Right forelimb (tissue), 1 donor: ENCODE measurements at regions not wholly inside any gene's neighbourhood (a gene's known extent, or its start where the extent isn't known, plus 50 kb on each side); places are given as distances from the start of the nearest gene placed in this dataset.
"Not testable (repeated sequence)": the region's sequence is repeated elsewhere in the genome, so short reads cannot be mapped to it uniquely, and the experiment has no call there.

Source experiments
- DNase-seq: peaks from one replicate; pipeline ENCODE4 v3.0.0-alpha.2; 2018

GRCh38 chr4:116272336-116272735 lies 813.0 kb downstream of the TRAM1L1 start:
- no peak for DNase-seq

DNA sequence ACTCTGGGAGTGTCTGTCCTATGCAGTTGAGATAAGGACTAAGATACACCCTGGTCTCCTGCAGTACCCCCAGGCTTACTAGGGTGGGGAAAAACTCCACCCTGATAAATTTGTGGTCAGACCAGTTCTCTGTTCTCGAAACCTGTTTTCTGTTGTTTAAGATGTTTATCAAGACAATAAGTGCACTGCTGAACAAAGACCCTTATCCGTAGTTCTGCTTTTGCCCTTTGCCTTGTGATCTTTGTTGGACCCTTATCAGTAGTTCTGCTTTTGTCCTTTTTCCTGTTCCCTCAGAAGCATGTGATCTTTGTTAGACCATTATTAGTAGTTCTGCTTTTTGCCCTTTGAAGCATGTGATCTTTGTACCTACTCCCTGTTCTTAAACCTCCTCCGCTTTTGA lies 824.4 kb downstream of the TRAM1L1 start:
- not testable (repeated sequence) for DNase-seq

DNA sequence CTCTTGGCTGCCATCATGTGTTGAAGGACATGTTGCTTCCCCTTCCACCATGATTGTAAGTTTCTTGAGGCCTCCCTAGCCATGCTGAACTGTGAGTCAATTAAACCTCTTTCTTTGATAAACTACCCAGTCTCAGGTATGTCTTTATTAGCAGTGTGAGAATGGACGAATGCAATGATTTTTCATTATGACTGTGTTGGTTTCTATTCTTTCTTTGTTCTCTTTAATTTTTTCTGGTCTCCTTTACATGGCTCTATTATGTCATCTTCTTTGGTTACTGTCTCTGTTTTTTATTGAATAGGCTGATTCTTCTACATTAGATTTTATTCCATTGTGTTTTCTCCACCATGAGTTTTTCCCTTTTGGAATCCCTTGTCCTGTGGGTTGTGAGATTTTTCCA lies 840.6 kb downstream of the TRAM1L1 start:
- DNase-seq: no peak

DNA sequence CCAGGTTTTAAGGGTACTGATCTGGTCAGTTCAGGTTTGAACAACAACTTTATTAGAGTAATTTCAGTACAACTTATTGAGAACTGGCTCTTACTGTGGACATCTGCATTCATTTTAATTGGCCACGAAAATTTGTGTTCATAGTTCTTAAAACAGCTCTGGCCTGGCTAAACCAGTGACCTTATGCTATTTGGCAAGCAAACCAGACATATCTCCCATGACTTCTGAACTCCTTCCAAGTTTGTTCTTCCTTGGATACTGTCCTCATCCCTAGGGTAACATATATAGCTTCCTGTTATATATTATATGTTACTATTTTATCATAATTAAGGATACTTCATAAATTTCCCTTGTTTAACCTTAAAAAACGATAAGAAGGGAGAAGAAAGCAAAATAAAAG lies 841.9 kb downstream of the TRAM1L1 start:
- DNase-seq: no peak

DNA sequence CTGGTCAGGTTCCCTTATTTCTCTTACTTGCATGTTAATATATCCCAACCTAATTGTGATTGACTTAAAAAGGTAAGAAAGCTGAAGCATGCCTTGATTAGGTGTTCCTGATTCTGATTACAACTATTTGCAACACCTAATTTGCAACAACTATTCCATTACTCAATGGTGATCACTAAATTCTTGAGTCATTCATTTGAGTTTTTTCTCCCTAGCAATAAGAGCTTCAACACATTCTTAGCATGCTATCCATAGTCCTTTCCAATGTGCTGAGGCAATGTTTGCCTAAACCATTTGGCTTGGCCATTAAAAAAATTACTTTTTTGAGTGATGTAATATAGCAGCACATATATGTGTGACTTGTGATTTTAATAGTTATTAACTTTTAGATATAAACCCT lies 851.4 kb downstream of the TRAM1L1 start:
- no peak for DNase-seq

DNA sequence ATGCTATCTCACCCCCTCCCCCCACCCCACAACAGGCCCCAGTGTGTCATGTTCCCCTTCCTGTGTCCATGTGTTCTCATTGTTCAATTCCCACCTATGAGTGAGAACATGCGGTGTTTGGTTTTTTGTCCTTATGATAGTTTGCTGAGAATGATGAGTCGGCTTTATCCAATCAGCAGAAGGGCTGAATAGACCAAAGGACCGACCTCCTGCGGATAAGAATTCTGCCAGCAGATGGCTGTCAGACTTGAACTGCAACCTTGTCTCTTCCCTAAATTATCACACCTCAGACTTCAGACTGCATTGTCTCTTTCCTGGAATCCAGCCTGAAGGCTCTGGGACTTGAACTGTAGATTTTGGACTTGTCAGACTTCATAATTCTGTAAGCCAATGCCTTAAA lies 853.4 kb downstream of the TRAM1L1 start:
- not testable (repeated sequence) for DNase-seq

GRCh38 chr4:116229420-116229819 lies 856.0 kb downstream of the TRAM1L1 start:
- no peak for DNase-seq

GRCh38 chr4:116223040-116223732 lies 862.2 kb downstream of the TRAM1L1 start:
- DNase-seq: no peak

DNA sequence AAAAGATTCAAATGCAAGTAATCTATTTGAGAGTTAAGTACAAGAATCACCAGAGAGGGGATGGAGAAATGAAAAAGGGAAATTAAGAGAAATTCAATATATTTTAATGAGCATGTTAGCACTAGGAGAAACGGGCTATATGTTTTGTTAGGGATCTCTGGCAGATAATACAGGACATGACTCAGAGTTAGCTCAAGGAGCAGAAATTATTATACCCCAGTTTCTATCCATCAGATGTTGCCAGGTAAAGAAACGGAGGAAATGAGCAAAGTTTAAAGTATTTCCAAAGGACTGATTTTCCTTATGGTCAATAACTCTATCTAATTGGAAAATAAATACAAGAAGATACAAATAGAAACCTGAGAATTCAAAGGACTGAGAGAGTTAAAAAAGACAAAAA lies 867.6 kb downstream of the TRAM1L1 start:
- DNase-seq: no peak

DNA sequence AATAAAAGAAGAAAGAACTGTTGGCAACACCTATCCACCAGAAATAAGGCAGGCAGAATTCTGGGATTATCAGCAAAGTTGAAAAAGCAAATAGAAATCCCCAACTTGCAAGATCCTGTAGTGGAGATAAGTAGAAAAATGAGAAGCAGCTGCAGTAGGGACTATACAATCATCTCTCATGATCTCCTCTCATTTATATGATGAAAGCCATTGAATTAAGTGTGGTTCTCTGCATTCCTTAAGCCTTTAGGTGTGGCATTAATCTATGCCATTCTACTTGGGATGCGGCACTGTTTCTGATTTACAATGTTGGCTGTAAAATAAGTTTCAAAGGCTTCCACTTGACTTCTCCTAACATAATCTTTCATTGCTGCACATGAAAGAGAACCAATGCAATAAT lies 869.8 kb downstream of the TRAM1L1 start:
- DNase-seq: no peak

- DNase-seq: no peak
These were observed 882.9 kb downstream of the TRAM1L1 start for GRCh38 chr4:116202524-116202923.

GRCh38 chr4:116197317-116197809 lies 888.0 kb downstream of the TRAM1L1 start:
- DNase-seq: no peak

DNA sequence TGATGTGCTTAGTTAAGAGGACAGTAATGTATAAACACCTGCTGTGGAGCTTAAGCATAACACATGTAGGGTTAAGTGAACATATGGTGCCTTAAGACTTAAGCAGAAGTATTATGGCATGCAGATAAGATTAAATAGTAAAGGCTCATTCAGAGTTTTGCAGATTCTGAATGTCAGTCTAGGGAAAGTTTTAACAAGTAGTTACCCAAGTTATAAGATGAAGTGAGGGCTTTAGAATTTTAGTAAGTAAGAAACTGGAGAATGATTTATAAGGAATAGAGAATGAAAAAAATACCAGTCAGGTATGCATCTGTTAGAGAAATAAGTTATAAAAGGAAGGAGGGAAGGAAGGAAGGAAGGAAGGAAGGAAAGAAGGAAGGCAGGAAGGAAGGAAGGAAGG lies 902.1 kb downstream of the TRAM1L1 start:
- no peak for DNase-seq

DNA sequence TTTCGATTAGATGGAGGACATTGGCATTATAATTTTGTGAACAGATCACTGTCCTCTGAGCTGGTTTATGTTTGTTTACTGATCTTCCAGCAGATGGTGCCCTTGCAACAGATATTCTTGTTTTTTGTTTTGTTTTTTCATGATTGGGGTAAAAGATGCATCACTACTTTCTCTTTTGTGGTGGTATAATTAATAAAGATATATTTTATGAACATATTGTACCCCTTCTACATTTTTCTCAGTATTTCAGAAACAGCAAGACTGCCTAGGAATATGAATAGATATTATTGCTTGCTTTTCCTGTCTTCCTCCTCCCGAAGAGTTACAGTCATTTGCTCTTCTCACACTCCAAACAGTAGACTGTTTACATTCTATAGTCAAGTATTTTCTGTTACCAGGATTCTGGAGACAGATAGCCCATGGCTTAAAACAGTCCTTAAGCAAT lies 905.2 kb downstream of the TRAM1L1 start:
- no peak for DNase-seq

DNA sequence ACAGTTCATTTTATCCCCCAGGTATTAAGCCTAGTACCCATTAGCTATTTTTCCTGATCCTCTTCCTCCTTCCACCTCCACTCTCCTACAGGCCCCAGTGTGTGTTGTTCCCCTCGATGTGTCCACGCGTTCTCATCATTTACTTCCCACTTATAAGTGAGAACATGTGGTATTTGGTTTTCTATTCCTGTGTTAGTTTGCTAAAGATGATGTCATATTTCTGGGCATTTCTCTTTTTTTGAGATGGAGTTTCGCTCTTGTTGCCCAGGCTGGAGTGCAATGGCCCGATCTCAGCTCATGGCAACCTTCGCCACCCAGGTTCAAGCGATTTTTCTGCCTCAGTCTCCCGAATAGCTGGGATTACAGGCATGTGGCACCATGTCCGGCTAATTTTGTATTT lies 934.0 kb downstream of the TRAM1L1 start:
- DNase-seq: not testable (repeated sequence)

- no peak for DNase-seq
These were observed 935.2 kb downstream of the TRAM1L1 start for GRCh38 chr4:116150152-116150551.

GRCh38 chr4:116143198-116143597 lies 942.2 kb downstream of the TRAM1L1 start:
- DNase-seq: no peak

DNA sequence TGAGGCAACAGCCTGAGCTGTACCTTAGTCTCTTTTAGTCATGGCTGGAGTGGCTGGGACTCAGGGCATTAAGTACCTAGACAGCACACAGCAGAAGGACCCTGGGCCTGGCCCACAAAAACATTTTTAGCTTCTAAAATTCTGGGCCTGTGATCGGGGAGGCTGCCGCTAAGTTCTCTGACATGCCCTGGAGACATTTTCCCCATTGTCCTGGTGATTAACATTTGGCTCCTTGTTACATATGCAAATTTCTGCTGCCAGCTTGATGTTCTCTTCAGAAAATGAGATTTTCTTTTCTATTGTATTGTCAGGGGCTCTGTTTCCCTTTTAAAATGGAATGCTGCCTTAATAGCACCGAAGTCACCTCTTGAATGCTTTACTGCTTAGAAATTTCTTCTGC lies 952.4 kb downstream of the TRAM1L1 start:
- DNase-seq: no peak

GRCh38 chr4:116126794-116127193 lies 958.6 kb downstream of the TRAM1L1 start:
- DNase-seq: no peak

GRCh38 chr4:116122124-116122523 lies 963.3 kb downstream of the TRAM1L1 start:
- no peak for DNase-seq

- DNase-seq: no peak
These were observed 967.2 kb downstream of the TRAM1L1 start for GRCh38 chr4:116118221-116118620.

GRCh38 chr4:116112861-116113260 lies 972.5 kb downstream of the TRAM1L1 start:
- not testable (repeated sequence) for DNase-seq

DNA sequence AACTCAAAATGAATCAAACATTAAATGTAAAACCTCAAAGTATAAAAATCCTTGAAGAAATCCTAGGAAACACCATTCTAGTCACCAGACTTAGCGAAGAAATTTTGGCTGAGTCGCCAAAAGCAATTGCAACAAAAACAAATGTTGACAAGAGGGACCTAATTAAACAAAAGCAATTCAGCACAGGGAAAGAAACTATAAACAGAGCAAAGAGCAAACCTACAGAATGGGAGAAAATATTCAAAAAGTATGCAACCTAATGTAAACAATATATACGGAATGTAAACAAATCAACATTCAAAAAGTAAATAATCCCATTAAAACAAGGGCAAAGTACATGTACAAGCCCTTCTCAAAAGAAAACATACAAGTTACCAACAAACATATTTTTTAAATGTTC lies 974.7 kb downstream of the TRAM1L1 start:
- no peak for DNase-seq

GRCh38 chr4:116108606-116109005 lies 976.8 kb downstream of the TRAM1L1 start:
- no peak for DNase-seq

DNA sequence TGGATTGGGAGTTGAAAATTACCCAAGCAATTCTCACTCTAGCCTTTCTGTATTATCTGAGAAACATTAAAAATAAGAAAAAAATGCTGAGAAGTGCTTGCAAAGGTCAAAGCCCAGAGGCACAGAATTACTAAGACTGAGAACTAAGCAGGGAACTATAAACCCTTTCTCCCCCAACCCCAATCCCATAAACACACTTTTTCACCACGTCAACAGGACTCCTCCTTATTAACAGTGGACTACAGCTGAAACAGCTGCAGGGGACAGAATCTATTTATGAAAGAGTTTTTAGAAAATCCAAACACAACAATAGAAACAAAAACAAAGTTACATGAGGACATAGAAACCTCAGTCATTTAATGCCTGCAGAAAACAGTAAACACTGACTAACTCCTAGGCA lies 984.1 kb downstream of the TRAM1L1 start:
- DNase-seq: no peak
